Tibial artery (tissue), 4 donors: ENCODE measurements at regions not wholly inside any gene's neighbourhood (a gene's known extent, or its start where the extent isn't known, plus 50 kb on each side); places are given as distances from the start of the nearest gene placed in this dataset.

ENCODE experiments used
- DNase-seq, 2 donors: peaks; one replicate each; pipeline ENCODE4 v3.0.0-alpha.2; 2019
- H3K27ac ChIP-seq, 2 donors: fragments of 200-600 bp; sonication (generic) in 1 of 2; 1 replicate in 1 of 2; 2 replicates in 1 of 2; pipeline ENCODE4 v1.5.1; 2018 to 2019; ENCODE audit warnings: mild to moderate bottlenecking in 1 of 2
- H3K27me3 ChIP-seq, 2 donors: fragments of 200-600 bp; sonication (generic) in 1 of 2; one replicate each; pipeline versions ENCODE4 v1.5.1 to v1.6.0; 2016 to 2019
- H3K36me3 ChIP-seq, 3 donors: fragments of 200-600 bp; sonication (generic) in 2 of 3; one replicate each; pipeline ENCODE4 v1.5.1; 2016 to 2019; ENCODE audit warnings: mild to moderate bottlenecking in 2 of 3
- H3K4me1 ChIP-seq, 4 donors: fragments of 200-600 bp; sonication (generic) in 2 of 4; 1 replicate in 3 of 4; 2 replicates in 1 of 4; pipeline ENCODE4 v1.5.1; 2016 to 2019
- H3K4me3 ChIP-seq, 2 donors: fragments of 200-600 bp; sonication (generic) in 1 of 2; 1 replicate in 1 of 2; 2 replicates in 1 of 2; pipeline ENCODE4 v1.5.1; 2018 to 2019; ENCODE audit warnings: mild to moderate bottlenecking in 2 of 2
- H3K9me3 ChIP-seq, 3 donors: fragments of 200-600 bp; sonication (generic) in 1 of 3; one replicate each; pipeline ENCODE4 v1.5.1; 2016 to 2019
- intact Hi-C: fragments of 100-400 bp; cut with DNase I; formaldehyde crosslinking; loops from one replicate; pipeline ENCODE4 v1.15.0; 2023; ENCODE audit warnings: low total_unique reads
- TF ChIP-seq, protein P1 (sequence below), 2 experiments: fragments of 200-600 bp in 1 of 2; fragments of 450-650 bp in 1 of 2; IDR thresholded peaks; one replicate each; pipeline ENCODE4 v1.5.1; 2017 to 2019; ENCODE audit warnings: antibody characterized with exemption in 2 of 2, mild to moderate bottlenecking in 1 of 2, moderate library complexity in 1 of 2

DNA sequence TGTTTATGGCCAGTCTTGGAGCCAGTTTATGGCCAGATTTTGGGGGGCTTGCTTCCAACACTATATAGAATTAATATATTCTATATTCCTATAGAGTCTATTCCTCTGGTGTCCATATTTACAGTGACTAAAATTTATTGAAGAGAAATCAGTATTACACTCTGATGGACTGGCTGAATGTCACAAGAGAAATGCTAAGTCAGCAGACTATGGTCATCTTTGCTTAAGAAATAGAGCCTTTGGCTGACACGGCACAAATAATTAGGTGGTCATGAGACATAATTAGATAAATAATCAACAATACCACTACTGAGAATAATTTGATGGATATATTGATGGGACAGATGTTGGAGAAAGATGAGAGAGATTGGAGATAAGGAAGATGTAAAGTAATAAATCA lies 272.9 kb downstream of the SLITRK5 start:
- intact Hi-C loops: no loop called here
- H3K27ac ChIP-seq: no peak overlapping the region

DNA sequence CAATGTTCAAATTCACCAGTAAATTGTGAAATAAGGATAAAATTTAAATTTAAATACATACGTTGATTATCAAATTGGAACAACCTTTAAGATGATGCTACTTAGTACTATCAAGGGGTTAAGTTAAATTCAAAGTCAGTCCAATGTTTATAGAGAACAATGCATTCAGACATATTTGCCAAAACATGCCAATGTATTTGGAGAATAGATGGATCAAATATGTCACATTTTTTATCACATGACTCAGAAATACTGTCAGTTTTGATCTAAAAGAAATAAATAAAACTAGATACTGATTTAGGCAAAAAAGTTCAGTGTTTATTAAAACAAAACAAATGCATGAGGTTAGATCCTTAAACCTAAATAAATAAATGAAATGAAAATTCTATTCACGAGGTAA lies 281.2 kb downstream of the SLITRK5 start:
- no peaks in the 10 kb centered on the region for H3K9me3 ChIP-seq
- no peaks in the 10 kb centered on the region for H3K27me3 ChIP-seq
- no peaks in the 10 kb centered on the region for H3K4me1 ChIP-seq
- no peak for DNase-seq
- no peak overlapping the region for H3K27ac ChIP-seq
- intact Hi-C loops: no loop called here
- H3K4me3 ChIP-seq: no peak overlapping the region
- TF ChIP-seq, protein P1, sequence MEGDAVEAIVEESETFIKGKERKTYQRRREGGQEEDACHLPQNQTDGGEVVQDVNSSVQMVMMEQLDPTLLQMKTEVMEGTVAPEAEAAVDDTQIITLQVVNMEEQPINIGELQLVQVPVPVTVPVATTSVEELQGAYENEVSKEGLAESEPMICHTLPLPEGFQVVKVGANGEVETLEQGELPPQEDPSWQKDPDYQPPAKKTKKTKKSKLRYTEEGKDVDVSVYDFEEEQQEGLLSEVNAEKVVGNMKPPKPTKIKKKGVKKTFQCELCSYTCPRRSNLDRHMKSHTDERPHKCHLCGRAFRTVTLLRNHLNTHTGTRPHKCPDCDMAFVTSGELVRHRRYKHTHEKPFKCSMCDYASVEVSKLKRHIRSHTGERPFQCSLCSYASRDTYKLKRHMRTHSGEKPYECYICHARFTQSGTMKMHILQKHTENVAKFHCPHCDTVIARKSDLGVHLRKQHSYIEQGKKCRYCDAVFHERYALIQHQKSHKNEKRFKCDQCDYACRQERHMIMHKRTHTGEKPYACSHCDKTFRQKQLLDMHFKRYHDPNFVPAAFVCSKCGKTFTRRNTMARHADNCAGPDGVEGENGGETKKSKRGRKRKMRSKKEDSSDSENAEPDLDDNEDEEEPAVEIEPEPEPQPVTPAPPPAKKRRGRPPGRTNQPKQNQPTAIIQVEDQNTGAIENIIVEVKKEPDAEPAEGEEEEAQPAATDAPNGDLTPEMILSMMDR (IDR thresholded peaks at IDR 0.05): no peak
- no peaks in the 10 kb centered on the region for H3K36me3 ChIP-seq

More for the DNA sequence above, 272.9 kb downstream of the SLITRK5 start:
- Histone ChIP-seq H3K4me3 (no peak overlapping the region), H3K36me3 (no peaks in the 10 kb centered on the region), H3K27me3 (no peaks in the 10 kb centered on the region), H3K4me1 (no peaks in the 10 kb centered on the region), H3K9me3 (no peaks in the 10 kb centered on the region)
- TF ChIP-seq, protein P1 (IDR thresholded peaks at IDR 0.05): no peak
- no peak for DNase-seq

GRCh38 chr13:87953381-87953780 lies 282.2 kb downstream of the SLITRK5 start:
- no peak overlapping the region for H3K27ac ChIP-seq
- no peaks in the 10 kb centered on the region for H3K9me3 ChIP-seq
- no peak overlapping the region for H3K4me3 ChIP-seq
- no peaks in the 10 kb centered on the region for H3K36me3 ChIP-seq
- H3K4me1 ChIP-seq: no peaks in the 10 kb centered on the region
- DNase-seq: no peak
- TF ChIP-seq, protein P1 (IDR thresholded peaks at IDR 0.05): no peak
- intact Hi-C loops: no loop called here
- no peaks in the 10 kb centered on the region for H3K27me3 ChIP-seq

GRCh38 chr13:87954091-87954490 lies 282.9 kb downstream of the SLITRK5 start:
- Histone ChIP-seq H3K27me3 (no peaks in the 10 kb centered on the region), H3K4me1 (no peaks in the 10 kb centered on the region), H3K9me3 (no peaks in the 10 kb centered on the region), H3K36me3 (no peaks in the 10 kb centered on the region), H3K27ac (no peak overlapping the region), H3K4me3 (no peak overlapping the region)
- TF ChIP-seq, protein P1 (IDR thresholded peaks at IDR 0.05): no peak
- no peak for DNase-seq
- intact Hi-C loops: no loop called here

- no peak for DNase-seq
- no peaks in the 10 kb centered on the region for H3K4me1 ChIP-seq
- TF ChIP-seq, protein P1 (IDR thresholded peaks at IDR 0.05): no peak
- H3K9me3 ChIP-seq: no peaks in the 10 kb centered on the region
- H3K4me3 ChIP-seq: no peak overlapping the region
- no peaks in the 10 kb centered on the region for H3K36me3 ChIP-seq
- intact Hi-C loops: no loop called here
- H3K27ac ChIP-seq: no peak overlapping the region
- H3K27me3 ChIP-seq: no peaks in the 10 kb centered on the region
These were observed 290.4 kb downstream of the SLITRK5 start for GRCh38 chr13:87961546-87961945.

- intact Hi-C loops: no loop called here
- H3K4me1 ChIP-seq: no peaks in the 10 kb centered on the region
- H3K36me3 ChIP-seq: no peaks in the 10 kb centered on the region
- DNase-seq: no peak
- no peaks in the 10 kb centered on the region for H3K27me3 ChIP-seq
- no peaks in the 10 kb centered on the region for H3K9me3 ChIP-seq
- H3K4me3 ChIP-seq: no peak overlapping the region
- H3K27ac ChIP-seq: no peak overlapping the region
- TF ChIP-seq, protein P1 (IDR thresholded peaks at IDR 0.05): no peak
These were observed 301.4 kb downstream of the SLITRK5 start for GRCh38 chr13:87972568-87972967.
